Osteocyte (in vitro differentiated cells): ENCODE measurements at regions not wholly inside any gene's neighbourhood (a gene's known extent, or its start where the extent isn't known, plus 50 kb on each side); places are given as distances from the start of the nearest gene placed in this dataset.
"Not testable (repeated sequence)": the region's sequence is repeated elsewhere in the genome, so short reads cannot be mapped to it uniquely, and the experiment has no call there.

Source experiments
- DNase-seq: peaks from one replicate; pipeline ENCODE4 v3.0.0; 2021; ENCODE audit warnings: mixed read lengths; ENCODE audit not compliant: unreplicated experiment; ENCODE audit errors: extremely low spot score
- H3K27ac Mint-ChIP-seq: one replicate; pipeline ENCODE4 v1.8.0; 2021; ENCODE audit warnings: mild to moderate bottlenecking, mixed read lengths; ENCODE audit not compliant: unreplicated experiment
- H3K27me3 Mint-ChIP-seq: one replicate; pipeline ENCODE4 v1.8.0; 2021; ENCODE audit warnings: mixed read lengths; ENCODE audit not compliant: unreplicated experiment
- H3K36me3 Mint-ChIP-seq: one replicate; pipeline ENCODE4 v1.8.0; 2021; ENCODE audit warnings: mixed read lengths; ENCODE audit not compliant: unreplicated experiment
- H3K4me1 Mint-ChIP-seq: one replicate; pipeline ENCODE4 v1.8.0; 2021; ENCODE audit warnings: mixed read lengths; ENCODE audit not compliant: unreplicated experiment
- H3K4me3 Mint-ChIP-seq: one replicate; pipeline ENCODE4 v1.8.0; 2021; ENCODE audit warnings: mild to moderate bottlenecking, moderate library complexity, mixed read lengths; ENCODE audit not compliant: unreplicated experiment
- H3K9me3 Mint-ChIP-seq: one replicate; pipeline ENCODE4 v1.8.0; 2021; ENCODE audit warnings: mixed read lengths; ENCODE audit not compliant: unreplicated experiment
- CTCF ChIP-seq: fragments of 200-600 bp; sonication (generic); IDR thresholded peaks from 2 replicates; pipeline ENCODE4 v1.5.0; 2021; ENCODE audit warnings: antibody characterized with exemption, mild to moderate bottlenecking, moderate library complexity

DNA sequence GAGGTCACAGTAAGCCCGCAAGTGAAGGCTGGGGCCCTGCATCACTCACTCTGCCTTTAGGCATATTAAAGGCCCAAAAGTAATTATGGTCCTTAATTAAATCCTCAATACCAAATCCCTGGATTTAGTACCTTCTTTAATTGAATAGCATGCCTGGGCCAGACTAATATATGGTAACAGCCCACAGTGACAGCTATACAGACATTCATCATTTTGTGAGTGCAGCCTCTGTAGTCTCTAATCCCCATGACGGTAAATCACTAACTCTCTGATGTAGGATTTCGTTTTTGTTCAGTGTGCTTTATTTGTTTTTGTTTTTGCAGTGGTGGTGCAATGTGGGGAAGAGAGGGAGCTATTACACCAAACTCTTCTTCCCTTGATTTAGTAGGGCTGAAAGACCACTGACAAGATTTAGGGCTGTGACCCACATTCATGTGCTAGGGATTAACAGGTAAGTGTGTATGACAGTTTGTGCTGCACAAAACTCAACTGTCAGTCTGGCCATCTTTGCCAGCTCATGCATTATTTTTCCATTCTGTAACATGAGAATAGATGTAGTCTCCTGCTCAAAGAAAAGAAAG is 60.6 kb upstream of the SLC39A8 start:
- H3K4me3 Mint-ChIP-seq: no peak overlapping the region
- peaks cover 7% of the 10 kb centered on the region for H3K27me3 Mint-ChIP-seq
- H3K9me3 Mint-ChIP-seq: no peaks in the 10 kb centered on the region
- no peak for DNase-seq
- H3K4me1 Mint-ChIP-seq: no peaks in the 10 kb centered on the region
- no peak for TF ChIP-seq CTCF
- H3K36me3 Mint-ChIP-seq: no peaks in the 10 kb centered on the region
- no peak overlapping the region for H3K27ac Mint-ChIP-seq

DNA sequence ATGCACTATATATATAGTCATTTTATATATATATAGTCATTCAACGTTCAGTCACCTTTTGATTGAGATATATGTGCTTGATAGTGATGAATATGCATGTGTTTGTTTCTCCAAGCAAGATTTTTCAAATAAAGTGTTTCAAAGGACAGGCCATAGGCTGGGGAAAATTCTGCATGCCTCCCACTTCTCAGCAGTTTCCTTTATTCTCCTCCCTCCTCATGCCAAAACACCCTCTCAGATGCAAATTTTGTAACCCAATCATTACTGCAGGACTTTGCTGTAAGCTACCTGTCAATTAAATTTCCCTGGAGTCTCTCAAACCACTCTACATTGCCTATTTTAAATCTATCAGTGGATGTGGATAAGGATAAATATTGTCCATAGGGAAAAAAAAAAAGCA is 65.6 kb upstream of the SLC39A8 start:
- not testable (repeated sequence) for H3K4me1 Mint-ChIP-seq, H3K4me3 Mint-ChIP-seq, H3K9me3 Mint-ChIP-seq, DNase-seq, H3K27ac Mint-ChIP-seq, H3K36me3 Mint-ChIP-seq
- peaks cover 10% of the 10 kb centered on the region for H3K27me3 Mint-ChIP-seq

DNA sequence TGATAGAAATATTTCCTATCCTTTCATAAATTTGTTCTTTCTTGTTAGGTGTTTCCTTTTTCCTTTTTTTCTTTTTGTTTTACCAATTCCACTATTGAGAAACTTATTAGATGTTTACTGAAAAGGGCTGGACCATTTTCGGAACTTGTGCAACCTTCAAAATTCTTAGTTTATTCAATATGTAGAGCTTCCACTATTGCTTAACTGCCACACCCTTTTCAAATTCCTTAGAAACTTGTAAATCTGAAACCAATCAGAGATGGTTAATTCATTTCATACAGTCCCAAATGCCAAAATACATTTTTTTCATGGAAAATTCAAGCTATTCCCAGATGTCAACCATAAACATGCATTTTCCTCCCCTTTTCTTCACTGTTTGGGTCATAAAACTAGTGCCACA is 66.1 kb upstream of the SLC39A8 start:
- H3K4me3 Mint-ChIP-seq: no peak overlapping the region
- peaks cover 14% of the 10 kb centered on the region for H3K27me3 Mint-ChIP-seq
- H3K4me1 Mint-ChIP-seq: no peaks in the 10 kb centered on the region
- H3K27ac Mint-ChIP-seq: no peak overlapping the region
- TF ChIP-seq CTCF: no peak
- H3K9me3 Mint-ChIP-seq: no peaks in the 10 kb centered on the region
- no peaks in the 10 kb centered on the region for H3K36me3 Mint-ChIP-seq
- no peak for DNase-seq

DNA sequence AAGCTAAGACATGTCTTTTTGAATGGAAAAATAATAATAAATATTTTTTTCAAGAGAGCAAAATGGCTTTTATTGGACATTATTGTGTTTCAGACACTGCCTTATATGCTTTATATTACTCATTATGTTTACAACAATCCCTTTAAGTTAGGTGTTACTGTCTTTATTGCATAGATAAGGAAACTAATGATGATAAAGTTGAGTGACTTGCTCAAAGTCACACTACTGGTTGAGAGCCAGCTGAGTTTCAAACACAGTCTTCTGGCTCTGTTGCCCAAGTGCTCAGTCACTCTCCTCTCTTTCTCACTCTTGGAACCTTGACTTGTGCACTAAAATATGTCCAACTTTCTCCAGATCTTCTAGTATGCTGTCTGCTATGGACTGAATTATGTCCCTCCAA is 71.5 kb upstream of the SLC39A8 start:
- no peaks in the 10 kb centered on the region for H3K4me1 Mint-ChIP-seq
- H3K36me3 Mint-ChIP-seq: no peaks in the 10 kb centered on the region
- H3K27me3 Mint-ChIP-seq: peaks cover 13% of the 10 kb centered on the region
- no peak for DNase-seq
- H3K9me3 Mint-ChIP-seq: no peaks in the 10 kb centered on the region
- no peak overlapping the region for H3K27ac Mint-ChIP-seq
- H3K4me3 Mint-ChIP-seq: no peak overlapping the region
- TF ChIP-seq CTCF: no peak

DNA sequence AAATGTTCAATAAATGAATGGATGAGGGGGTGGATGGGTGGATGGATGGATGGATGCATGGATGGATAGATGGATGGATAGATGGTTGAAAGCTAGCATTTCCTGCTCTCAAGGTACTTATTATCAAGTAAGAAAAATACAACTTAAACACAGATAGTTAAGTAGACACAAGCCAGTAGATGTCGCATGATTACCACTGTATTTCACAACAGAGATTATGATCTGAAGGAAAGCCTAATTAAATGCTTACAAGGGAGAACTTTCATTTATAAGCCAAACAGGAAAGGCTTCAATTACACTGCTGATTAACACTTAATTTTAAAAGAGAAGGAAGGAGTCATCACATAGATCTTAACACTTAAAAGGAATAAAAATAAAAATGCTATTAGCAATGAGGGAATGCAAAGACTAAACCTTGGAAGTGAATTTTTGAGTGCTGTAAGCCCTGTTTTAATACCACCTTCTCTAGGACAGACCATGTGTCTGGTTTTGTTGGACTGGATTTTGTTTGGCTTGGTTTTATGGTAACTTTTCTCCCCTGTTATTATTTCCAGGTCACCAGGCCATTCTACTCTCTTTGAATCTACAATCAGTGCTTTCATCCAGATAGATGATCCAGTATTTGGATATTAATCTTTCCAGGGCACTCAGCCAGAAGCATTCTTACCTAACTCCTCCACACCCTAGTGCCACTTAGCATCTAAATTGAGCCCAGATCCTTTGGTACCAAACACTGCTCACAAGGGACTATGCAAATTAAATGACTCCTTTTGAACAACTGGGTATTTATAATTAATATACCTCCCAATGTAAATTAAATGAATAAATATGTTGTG is 75.5 kb upstream of the SLC39A8 start:
- no peaks in the 10 kb centered on the region for H3K9me3 Mint-ChIP-seq

More for the DNA sequence above, 75.5 kb upstream of the SLC39A8 start:
- no peak for DNase-seq
- TF ChIP-seq CTCF: no peak
- no peaks in the 10 kb centered on the region for H3K36me3 Mint-ChIP-seq
- H3K27me3 Mint-ChIP-seq: peaks cover 4% of the 10 kb centered on the region
- no peak overlapping the region for H3K4me3 Mint-ChIP-seq
- no peaks in the 10 kb centered on the region for H3K4me1 Mint-ChIP-seq
- H3K27ac Mint-ChIP-seq: no peak overlapping the region
